H1 (cell line): ENCODE measurements at regions not wholly inside any gene's neighbourhood (a gene's known extent, or its start where the extent isn't known, plus 50 kb on each side); places are given as distances from the start of the nearest gene placed in this dataset.

Source experiments
- CREB1 ChIP-seq: IDR thresholded peaks from 2 replicates; pipeline ENCODE4 v1.6.1; 2012; ENCODE audit warnings: inconsistent platforms
- FOSL1 ChIP-seq: IDR thresholded peaks from 2 replicates; pipeline ENCODE4 v1.6.1; 2011; ENCODE audit warnings: mild to moderate bottlenecking, low read depth, low read length, moderate library complexity; ENCODE audit not compliant: insufficient read depth
- POU5F1 ChIP-seq: IDR thresholded peaks from 2 replicates; pipeline ENCODE4 v1.6.1; 2011; ENCODE audit warnings: low read depth, mild to moderate bottlenecking, low read length, moderate library complexity
- RXRA ChIP-seq: IDR thresholded peaks from 2 replicates; pipeline ENCODE4 v1.6.1; 2011; ENCODE audit warnings: low read depth, mild to moderate bottlenecking, low read length, moderate library complexity; ENCODE audit not compliant: insufficient read depth
- SP4 ChIP-seq: IDR thresholded peaks from 2 replicates; pipeline ENCODE4 v1.6.1; 2012; ENCODE audit warnings: low read length, inconsistent platforms

- TF ChIP-seq POU5F1, result no peak
- no peak for TF ChIP-seq FOSL1
- TF ChIP-seq CREB1, result no peak
- TF ChIP-seq RXRA, result no peak
- no peak for TF ChIP-seq SP4
These were observed 180.2 kb upstream of the AKR1E2 start (continued) for GRCh38 chr10:4645836-4646235.
